GM20000 (cell line): ENCODE measurements at regions not wholly inside any gene's neighbourhood (a gene's known extent, or its start where the extent isn't known, plus 50 kb on each side); places are given as distances from the start of the nearest gene placed in this dataset.
"Not testable (repeated sequence)": the region's sequence is repeated elsewhere in the genome, so short reads cannot be mapped to it uniquely, and the experiment has no call there.

Experiments used
- DNase-seq: peaks from one replicate; pipeline ENCODE4 v3.0.0; 2012; ENCODE audit warnings: low spot score
- TF ChIP-seq, protein P1 (sequence below): IDR thresholded peaks from 2 replicates; pipeline ENCODE4 v1.5.1; 2012; ENCODE audit warnings: mild to moderate bottlenecking, control low read depth; ENCODE audit errors: extremely low read depth, missing control alignments

DNA sequence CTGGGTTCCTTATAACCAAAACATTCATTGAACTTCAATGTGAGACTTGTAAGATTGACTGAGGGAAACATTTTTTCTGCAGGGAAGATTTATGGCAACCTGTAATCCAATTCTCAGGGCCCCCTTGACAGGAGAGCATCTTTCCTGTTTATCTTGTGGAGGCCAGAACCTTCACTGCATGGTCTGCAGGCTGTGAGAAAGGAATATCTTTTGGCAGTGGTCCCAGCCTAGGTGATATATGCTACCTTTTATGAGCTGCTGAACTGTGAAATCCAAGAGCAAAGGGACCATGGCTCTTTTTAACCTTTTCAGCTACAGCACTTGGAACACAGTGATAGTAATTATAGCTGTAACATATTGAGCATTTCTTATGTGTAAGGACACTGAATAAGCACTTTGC, 590.2 kb upstream of the B3GAT1 start:
- no peak for DNase-seq
- TF ChIP-seq, protein P1, sequence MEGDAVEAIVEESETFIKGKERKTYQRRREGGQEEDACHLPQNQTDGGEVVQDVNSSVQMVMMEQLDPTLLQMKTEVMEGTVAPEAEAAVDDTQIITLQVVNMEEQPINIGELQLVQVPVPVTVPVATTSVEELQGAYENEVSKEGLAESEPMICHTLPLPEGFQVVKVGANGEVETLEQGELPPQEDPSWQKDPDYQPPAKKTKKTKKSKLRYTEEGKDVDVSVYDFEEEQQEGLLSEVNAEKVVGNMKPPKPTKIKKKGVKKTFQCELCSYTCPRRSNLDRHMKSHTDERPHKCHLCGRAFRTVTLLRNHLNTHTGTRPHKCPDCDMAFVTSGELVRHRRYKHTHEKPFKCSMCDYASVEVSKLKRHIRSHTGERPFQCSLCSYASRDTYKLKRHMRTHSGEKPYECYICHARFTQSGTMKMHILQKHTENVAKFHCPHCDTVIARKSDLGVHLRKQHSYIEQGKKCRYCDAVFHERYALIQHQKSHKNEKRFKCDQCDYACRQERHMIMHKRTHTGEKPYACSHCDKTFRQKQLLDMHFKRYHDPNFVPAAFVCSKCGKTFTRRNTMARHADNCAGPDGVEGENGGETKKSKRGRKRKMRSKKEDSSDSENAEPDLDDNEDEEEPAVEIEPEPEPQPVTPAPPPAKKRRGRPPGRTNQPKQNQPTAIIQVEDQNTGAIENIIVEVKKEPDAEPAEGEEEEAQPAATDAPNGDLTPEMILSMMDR = no peak

DNA sequence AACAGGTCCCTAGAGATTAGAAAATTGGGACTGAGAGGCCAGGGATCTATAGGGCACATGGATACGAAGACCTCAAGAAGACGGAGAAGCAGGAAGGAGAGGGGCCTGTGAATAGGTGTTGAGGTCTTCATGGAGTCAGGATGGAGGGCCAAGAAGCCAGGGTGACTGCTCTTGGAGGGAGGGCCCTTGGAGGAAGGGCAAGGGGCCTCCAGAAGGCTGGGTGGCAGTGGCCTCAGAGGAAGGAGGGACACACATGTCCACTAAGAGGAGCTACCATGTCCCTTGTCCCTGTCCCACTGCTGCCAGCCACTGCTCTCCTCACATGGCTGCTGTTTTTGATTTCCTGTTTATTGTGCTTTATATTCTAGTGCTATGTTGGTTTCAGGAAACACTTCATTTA, 589.5 kb upstream of the B3GAT1 start:
- TF ChIP-seq, protein P1 = no peak

DNA sequence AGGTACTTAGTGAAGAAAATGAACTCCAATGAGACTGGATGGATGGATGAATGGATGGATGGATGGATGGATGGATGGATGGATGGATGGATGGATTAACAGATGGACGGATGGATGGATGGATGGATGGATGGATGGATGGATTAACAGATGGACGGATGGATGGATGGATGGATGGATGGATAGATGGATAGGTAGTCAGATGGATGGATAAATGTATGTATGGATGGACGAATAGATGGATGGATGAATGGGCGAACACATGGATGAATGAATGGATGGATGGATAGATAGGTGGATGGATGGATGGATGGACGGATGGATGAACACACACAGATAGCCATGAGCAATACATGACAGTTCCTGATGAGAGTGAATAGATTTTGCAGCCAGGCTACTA, 589.0 kb upstream of the B3GAT1 start:
- DNase-seq = not testable (repeated sequence)

More for the DNA sequence above, 589.5 kb upstream of the B3GAT1 start:
- no peak for DNase-seq

DNA sequence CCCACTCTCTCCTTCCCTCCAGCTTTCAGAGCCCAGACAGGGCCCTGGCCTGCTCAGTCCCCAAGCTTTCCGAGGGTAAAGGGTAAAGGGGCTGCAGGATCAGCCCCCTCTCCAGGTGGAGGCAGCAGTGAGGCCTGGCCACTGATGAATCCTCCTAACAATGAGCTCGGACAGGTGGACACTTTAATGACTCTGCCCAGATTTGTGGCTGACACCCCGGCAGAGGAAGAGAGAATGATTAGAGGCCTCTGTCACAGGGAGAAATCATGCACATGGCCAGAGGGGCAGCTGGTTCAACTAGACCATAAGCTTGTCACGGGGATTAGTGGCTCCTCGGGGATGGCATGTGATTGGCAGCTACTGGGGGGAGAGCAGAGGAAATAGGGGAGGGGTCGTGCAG, 587.5 kb upstream of the B3GAT1 start:
- DNase-seq = no peak
- TF ChIP-seq, protein P1 = no peak

DNA sequence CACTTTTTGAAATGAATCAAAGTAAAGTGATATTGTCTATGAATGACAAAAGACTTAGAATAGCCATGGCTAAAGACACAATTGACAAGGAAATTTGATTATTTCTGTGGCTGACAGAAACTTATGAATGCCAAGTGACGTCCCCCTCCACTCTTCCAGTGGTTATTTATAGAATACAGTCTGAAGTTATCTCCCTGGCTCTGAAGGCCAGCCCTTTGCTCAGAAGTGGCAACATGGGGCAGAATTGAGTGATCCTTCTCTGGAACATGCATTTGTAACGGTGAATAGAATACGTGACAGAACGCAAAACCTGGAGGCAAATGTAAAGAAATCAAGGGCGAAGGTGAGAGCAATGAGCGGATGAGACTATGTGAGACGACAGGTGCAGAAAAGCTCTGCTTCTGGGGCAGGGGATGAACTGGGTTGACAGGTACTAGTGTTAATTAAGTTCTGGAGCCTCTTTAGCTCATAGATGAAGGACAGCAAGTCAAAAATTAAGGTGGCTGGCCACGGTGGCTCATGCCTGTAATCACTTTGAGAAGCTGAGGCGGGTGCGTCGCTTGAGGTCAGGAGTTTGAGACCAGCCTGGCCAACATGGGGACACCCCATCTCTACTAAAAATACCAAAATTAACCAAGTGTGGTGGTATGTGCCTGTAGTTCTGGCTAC, 585.7 kb upstream of the B3GAT1 start:
- TF ChIP-seq, protein P1 = no peak
- DNase-seq = no peak

DNA sequence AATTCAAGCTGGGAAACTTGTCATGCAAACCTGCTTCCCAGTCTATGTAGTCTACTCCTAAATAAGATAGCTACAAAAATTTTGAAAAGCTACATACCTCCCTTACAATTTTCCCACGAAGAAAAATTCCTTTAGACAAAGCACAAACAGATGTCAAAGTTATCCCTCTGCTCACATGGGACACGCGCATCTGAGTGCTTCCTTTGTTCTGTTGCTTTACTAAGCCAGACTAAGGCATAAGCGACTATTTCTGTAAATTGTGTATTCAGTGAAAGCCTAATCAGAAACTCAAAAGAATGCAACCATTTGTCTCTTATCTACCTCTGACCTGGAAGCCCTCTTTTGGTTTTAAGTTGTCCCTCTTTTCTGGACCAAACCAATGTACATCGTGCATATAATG, 583.7 kb upstream of the B3GAT1 start:
- TF ChIP-seq, protein P1 = no peak

DNA sequence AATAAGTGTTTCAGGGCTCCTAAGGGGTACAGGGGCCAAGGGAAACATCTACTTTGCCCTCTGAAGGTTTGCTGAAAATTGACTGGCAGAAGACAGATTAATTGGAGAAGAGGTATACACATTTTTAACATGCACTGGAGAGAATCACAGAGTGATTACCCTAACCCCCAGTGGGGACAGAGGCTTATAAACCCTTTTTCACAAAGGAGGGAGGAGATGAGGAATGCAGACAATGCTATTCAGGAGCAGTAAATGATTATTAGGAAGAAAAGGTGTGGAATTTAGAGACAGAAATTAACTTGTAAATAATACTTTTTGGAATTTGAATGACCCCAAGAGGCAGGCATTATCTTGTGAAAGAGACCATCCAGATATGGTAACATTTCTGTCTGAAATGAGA, 582.4 kb upstream of the B3GAT1 start:
- no peak for DNase-seq
- TF ChIP-seq, protein P1 = no peak

More for the DNA sequence above, 583.7 kb upstream of the B3GAT1 start:
- DNase-seq = no peak

DNA sequence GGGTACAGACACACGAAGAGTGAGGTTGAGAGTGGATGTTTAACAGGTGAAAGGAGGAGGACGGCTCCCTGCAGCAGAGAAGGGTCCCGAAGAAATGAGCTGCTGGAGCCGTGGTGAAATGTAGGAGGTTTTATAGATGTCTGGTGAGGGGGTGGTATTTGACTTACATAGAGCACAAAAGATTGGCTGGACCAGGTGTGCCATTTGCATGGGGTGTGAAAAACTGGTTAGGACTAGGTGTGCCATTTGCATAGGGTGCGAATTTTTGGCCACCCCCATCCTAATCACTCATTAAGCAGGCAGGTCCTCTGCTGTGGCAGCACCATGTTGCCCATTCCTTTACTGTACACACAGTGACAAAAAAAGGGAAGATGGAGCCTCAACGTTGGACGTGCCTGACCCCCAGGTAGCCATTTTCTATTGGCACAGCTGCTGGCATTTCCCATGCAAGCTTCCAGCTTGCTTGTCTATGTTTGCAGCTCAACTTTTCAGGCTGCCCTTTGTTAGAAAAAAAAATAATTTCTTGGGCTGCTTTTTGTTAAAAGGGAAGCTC, 581.7 kb upstream of the B3GAT1 start:
- DNase-seq = no peak
- TF ChIP-seq, protein P1 = no peak
